ENCODE measurements at regions not wholly inside any gene's neighbourhood (a gene's known extent, or its start where the extent isn't known, plus 50 kb on each side); places are given as distances from the start of the nearest gene placed in this dataset.
"Not testable (repeated sequence)": the region's sequence is repeated elsewhere in the genome, so short reads cannot be mapped to it uniquely, and the experiment has no call there.

DNA sequence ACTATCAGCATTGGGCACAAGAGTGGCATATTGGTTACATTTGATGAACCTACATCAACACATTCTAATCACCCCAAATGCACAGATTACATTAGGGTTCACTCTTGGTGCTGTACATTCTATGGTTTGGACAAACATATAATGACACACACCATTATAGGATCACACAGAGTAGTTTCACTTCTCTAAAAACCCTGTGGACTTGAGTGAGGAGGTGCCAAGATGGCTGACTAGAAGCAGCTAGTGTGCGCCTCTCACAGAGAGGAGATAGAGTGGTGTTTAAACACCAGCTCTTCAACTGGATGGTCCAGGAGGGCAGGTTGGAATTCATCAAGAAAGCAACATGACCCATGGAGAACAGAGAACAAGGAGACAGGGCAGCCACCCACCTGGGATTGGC is 265.6 kb downstream of the TDRD3 start:
- no peak overlapping the region for H3K4me3 ChIP-seq (ENCODE audit: low read length)
- H3K4me1 ChIP-seq (ENCODE audit: insufficient read depth, low read length) = no peaks in the 10 kb centered on the region
- no peaks in the 10 kb centered on the region for H3K4me1 Mint-ChIP-seq (ENCODE audit: low read depth)
- peaks cover 11% of the 10 kb centered on the region for H3K9me3 Mint-ChIP-seq
- no peaks in the 10 kb centered on the region for H3K36me3 Mint-ChIP-seq (ENCODE audit: low read depth)
- intact Hi-C loops (cut with DNase I, micrococcal nuclease) = no loop called here
- no peak for TF ChIP-seq CTCF (IDR thresholded peaks at IDR 0.05)
- H3K27ac ChIP-seq (ENCODE audit: low read depth in 1 of 2, low read length in 2 of 2) = no peak overlapping the region
- no peaks in the 10 kb centered on the region for H3K36me3 ChIP-seq (ENCODE audit: insufficient read depth, low read length)
- ATAC-seq (ENCODE audit: poor library complexity) = no peak
- H3K4me3 Mint-ChIP-seq = no peak overlapping the region
- H3K27ac Mint-ChIP-seq = no peak overlapping the region
- ChIA-PET POLR2A (no interaction called here), CTCF (no interaction called here)
- peaks cover 0 to 21% of the 10 kb centered on the region in 2 experiments for H3K9me3 ChIP-seq (ENCODE audit: control insufficient read depth in 1 of 2, insufficient read depth in 1 of 2, low read length in 2 of 2)
- no peaks in the 10 kb centered on the region for H3K27me3 Mint-ChIP-seq
- no peak for DNase-seq
- H3K27me3 ChIP-seq (ENCODE audit: control insufficient read depth in 1 of 2, insufficient read depth in 2 of 2, low read length in 2 of 2) = no peaks in the 10 kb centered on the region

GRCh38 chr13:60661521-60661920 is 264.5 kb downstream of the TDRD3 start:
- Mint-ChIP-seq H3K4me1 (ENCODE audit: low read depth) (no peaks in the 10 kb centered on the region), H3K4me3 (no peak overlapping the region), H3K9me3 (peaks cover 11% of the 10 kb centered on the region), H3K27ac (no peak overlapping the region), H3K36me3 (ENCODE audit: low read depth) (no peaks in the 10 kb centered on the region), H3K27me3 (no peaks in the 10 kb centered on the region)
- ChIA-PET POLR2A (no interaction called here), CTCF (no interaction called here)
- ATAC-seq (ENCODE audit: poor library complexity) (no peak), DNase-seq (no peak)
- intact Hi-C loops (cut with DNase I, micrococcal nuclease) = no loop called here
- H3K4me3 ChIP-seq (ENCODE audit: low read length) = no peak overlapping the region
- H3K4me1 ChIP-seq (ENCODE audit: insufficient read depth, low read length) = no peaks in the 10 kb centered on the region
- no peaks in the 10 kb centered on the region for H3K36me3 ChIP-seq (ENCODE audit: insufficient read depth, low read length)
- H3K27me3 ChIP-seq (ENCODE audit: control insufficient read depth in 1 of 2, insufficient read depth in 2 of 2, low read length in 2 of 2) = no peaks in the 10 kb centered on the region
- H3K27ac ChIP-seq (ENCODE audit: low read depth in 1 of 2, low read length in 2 of 2) = no peak overlapping the region
- TF ChIP-seq CTCF (IDR thresholded peaks at IDR 0.05) = no peak
- H3K9me3 ChIP-seq (ENCODE audit: control insufficient read depth in 1 of 2, insufficient read depth in 1 of 2, low read length in 2 of 2) = peaks cover 0 to 21% of the 10 kb centered on the region in 2 experiments

DNA sequence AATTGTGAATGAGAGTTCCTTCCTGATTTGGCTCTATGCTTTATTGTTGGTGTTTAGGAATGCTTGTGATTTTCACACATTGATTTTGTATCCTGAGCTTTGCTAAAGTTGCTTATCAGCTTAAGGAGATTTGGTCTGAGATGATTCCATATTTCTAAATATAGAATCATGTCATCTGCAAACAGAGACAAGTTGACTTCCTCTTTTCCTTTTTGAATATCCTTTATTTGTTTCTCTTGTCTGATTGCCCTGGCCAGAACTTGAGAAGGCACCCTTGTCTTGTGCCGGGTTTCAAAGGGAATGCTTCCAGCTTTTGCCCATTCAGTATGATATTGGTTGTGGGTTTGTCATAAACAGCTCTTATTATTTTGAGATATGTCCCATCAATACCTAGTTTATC is 260.6 kb downstream of the TDRD3 start:
- H3K4me1 Mint-ChIP-seq (ENCODE audit: low read depth); H3K4me1 ChIP-seq (ENCODE audit: insufficient read depth, low read length); H3K27me3 Mint-ChIP-seq; H3K27me3 ChIP-seq (ENCODE audit: control insufficient read depth in 1 of 2, insufficient read depth in 2 of 2, low read length in 2 of 2); H3K4me3 Mint-ChIP-seq; H3K4me3 ChIP-seq (ENCODE audit: low read length); CTCF ChIA-PET; ATAC-seq (ENCODE audit: poor library complexity); H3K36me3 Mint-ChIP-seq (ENCODE audit: low read depth); H3K9me3 ChIP-seq (ENCODE audit: control insufficient read depth in 1 of 2, insufficient read depth in 1 of 2, low read length in 2 of 2); H3K27ac ChIP-seq (ENCODE audit: low read depth in 1 of 2, low read length in 2 of 2); DNase-seq; POLR2A ChIA-PET; intact Hi-C loops (cut with DNase I, micrococcal nuclease); H3K27ac Mint-ChIP-seq; H3K36me3 ChIP-seq (ENCODE audit: insufficient read depth, low read length): not testable (repeated sequence)
- peaks cover 11% of the 10 kb centered on the region for H3K9me3 Mint-ChIP-seq

DNA sequence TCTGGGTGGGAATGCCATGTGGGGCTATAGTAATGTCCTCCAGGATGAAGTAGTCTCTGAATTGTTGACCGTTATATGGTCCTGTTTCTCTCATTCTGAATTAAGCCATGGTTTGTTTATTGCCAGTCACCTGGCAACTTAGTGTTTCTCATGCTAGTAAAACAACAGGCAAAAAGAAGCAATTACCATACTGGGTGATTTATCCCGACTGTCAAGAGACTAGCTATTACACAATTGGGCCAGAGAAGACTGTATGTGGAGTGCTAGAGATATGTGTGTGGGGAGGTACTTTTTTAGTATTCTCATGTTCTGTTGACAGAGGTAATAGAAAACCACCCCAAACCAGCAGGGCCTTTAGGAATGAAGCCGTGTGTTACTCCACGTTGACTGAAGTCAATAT is 258.2 kb downstream of the TDRD3 start:
- intact Hi-C loops (cut with DNase I, micrococcal nuclease) = no loop called here
- no peak for TF ChIP-seq CTCF (IDR thresholded peaks at IDR 0.05)

More for the DNA sequence above, 258.2 kb downstream of the TDRD3 start:
- H3K4me1 Mint-ChIP-seq (ENCODE audit: low read depth) = no peaks in the 10 kb centered on the region
- no peak overlapping the region for H3K4me3 ChIP-seq (ENCODE audit: low read length)
- H3K9me3 ChIP-seq (ENCODE audit: control insufficient read depth in 1 of 2, insufficient read depth in 1 of 2, low read length in 2 of 2) = no peaks in the 10 kb centered on the region
- H3K36me3 Mint-ChIP-seq (ENCODE audit: low read depth) = no peaks in the 10 kb centered on the region
- no peaks in the 10 kb centered on the region for H3K36me3 ChIP-seq (ENCODE audit: insufficient read depth, low read length)
- no peaks in the 10 kb centered on the region for H3K27me3 Mint-ChIP-seq
- CTCF ChIA-PET = no interaction called here
- no peak for DNase-seq
- peaks cover 11% of the 10 kb centered on the region for H3K9me3 Mint-ChIP-seq
- H3K27me3 ChIP-seq (ENCODE audit: control insufficient read depth in 1 of 2, insufficient read depth in 2 of 2, low read length in 2 of 2) = no peaks in the 10 kb centered on the region
- POLR2A ChIA-PET = no interaction called here
- no peak for ATAC-seq (ENCODE audit: poor library complexity)
- H3K4me1 ChIP-seq (ENCODE audit: insufficient read depth, low read length) = no peaks in the 10 kb centered on the region
- H3K27ac ChIP-seq (ENCODE audit: low read depth in 1 of 2, low read length in 2 of 2) = no peak overlapping the region
- no peak overlapping the region for H3K27ac Mint-ChIP-seq
- H3K4me3 Mint-ChIP-seq = no peak overlapping the region
